ENCODE measurements at regions not wholly inside any gene's neighbourhood (a gene's known extent, or its start where the extent isn't known, plus 50 kb on each side); places are given as distances from the start of the nearest gene placed in this dataset.

- H3K9ac ChIP-seq (ENCODE audit: low read depth in 1 of 2, low read length in 2 of 2) = no peak overlapping the region
- no peak overlapping the region for H3K27ac ChIP-seq (ENCODE audit: low read depth in 2 of 2, low read length in 2 of 2)
- H3K4me3 ChIP-seq (ENCODE audit: low read length in 2 of 2) = no peak overlapping the region
- H3K27me3 ChIP-seq (ENCODE audit: control insufficient read depth in 2 of 2, insufficient read depth in 2 of 2, low read length in 2 of 2) = no peaks in the 10 kb centered on the region
- H3K36me3 ChIP-seq (ENCODE audit: control insufficient read depth in 2 of 2, insufficient read depth in 2 of 2, low read length in 2 of 2) = no peaks in the 10 kb centered on the region
- peaks cover 0 to 5% of the 10 kb centered on the region in 2 donors for H3K9me3 ChIP-seq (ENCODE audit: control insufficient read depth in 2 of 2, low read length in 2 of 2)
- H3K4me1 ChIP-seq (ENCODE audit: control insufficient read depth in 2 of 2, insufficient read depth in 2 of 2, low read length in 2 of 2) = no peaks in the 10 kb centered on the region
Observed at GRCh38 chr12:60468546-60468945, 872.7 kb downstream of the SLC16A7 start.

DNA sequence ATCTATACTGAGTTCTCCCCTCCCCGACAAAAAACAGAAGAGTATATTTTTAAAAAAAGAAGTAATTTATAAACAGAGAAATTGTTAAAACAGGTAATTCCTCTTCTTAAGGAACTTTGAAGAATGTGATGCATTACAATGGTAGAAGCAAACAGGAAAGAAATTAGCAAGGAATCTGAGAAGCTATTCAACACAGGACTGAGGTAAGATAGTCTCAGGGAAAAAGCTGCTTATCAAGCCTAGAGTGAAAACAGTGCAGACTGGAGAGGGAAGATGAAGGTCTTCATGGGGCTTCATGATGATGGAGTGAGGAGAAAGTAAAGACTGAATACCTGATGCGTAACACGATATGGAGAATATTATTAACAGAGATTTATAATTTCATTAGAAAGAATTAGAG lies 880.0 kb downstream of the SLC16A7 start:
- H3K27ac ChIP-seq (ENCODE audit: low read depth in 2 of 2, low read length in 2 of 2) = no peak overlapping the region
- no peak overlapping the region for H3K9ac ChIP-seq (ENCODE audit: low read depth in 1 of 2, low read length in 2 of 2)
- H3K36me3 ChIP-seq (ENCODE audit: control insufficient read depth in 2 of 2, insufficient read depth in 2 of 2, low read length in 2 of 2) = no peaks in the 10 kb centered on the region
- H3K4me1 ChIP-seq (ENCODE audit: control insufficient read depth in 2 of 2, insufficient read depth in 2 of 2, low read length in 2 of 2) = no peaks in the 10 kb centered on the region
- peaks cover 0 to 5% of the 10 kb centered on the region in 2 donors for H3K9me3 ChIP-seq (ENCODE audit: control insufficient read depth in 2 of 2, low read length in 2 of 2)
- no peaks in the 10 kb centered on the region for H3K27me3 ChIP-seq (ENCODE audit: control insufficient read depth in 2 of 2, insufficient read depth in 2 of 2, low read length in 2 of 2)
- H3K4me3 ChIP-seq (ENCODE audit: low read length in 2 of 2) = no peak overlapping the region

- Histone ChIP-seq H3K9me3 (ENCODE audit: control insufficient read depth in 2 of 2, low read length in 2 of 2) (no peaks in the 10 kb centered on the region), H3K4me1 (ENCODE audit: control insufficient read depth in 2 of 2, insufficient read depth in 2 of 2, low read length in 2 of 2) (no peaks in the 10 kb centered on the region), H3K9ac (ENCODE audit: low read depth in 1 of 2, low read length in 2 of 2) (no peak overlapping the region), H3K27ac (ENCODE audit: low read depth in 2 of 2, low read length in 2 of 2) (no peak overlapping the region), H3K4me3 (ENCODE audit: low read length in 2 of 2) (no peak overlapping the region), H3K27me3 (ENCODE audit: control insufficient read depth in 2 of 2, insufficient read depth in 2 of 2, low read length in 2 of 2) (no peaks in the 10 kb centered on the region), H3K36me3 (ENCODE audit: control insufficient read depth in 2 of 2, insufficient read depth in 2 of 2, low read length in 2 of 2) (no peaks in the 10 kb centered on the region)
Observed at GRCh38 chr12:60487284-60487683, 891.5 kb downstream of the SLC16A7 start.

- no peak overlapping the region for H3K4me3 ChIP-seq (ENCODE audit: low read length in 2 of 2)
Observed at GRCh38 chr12:60489071-60489470, 893.2 kb downstream of the SLC16A7 start.

DNA sequence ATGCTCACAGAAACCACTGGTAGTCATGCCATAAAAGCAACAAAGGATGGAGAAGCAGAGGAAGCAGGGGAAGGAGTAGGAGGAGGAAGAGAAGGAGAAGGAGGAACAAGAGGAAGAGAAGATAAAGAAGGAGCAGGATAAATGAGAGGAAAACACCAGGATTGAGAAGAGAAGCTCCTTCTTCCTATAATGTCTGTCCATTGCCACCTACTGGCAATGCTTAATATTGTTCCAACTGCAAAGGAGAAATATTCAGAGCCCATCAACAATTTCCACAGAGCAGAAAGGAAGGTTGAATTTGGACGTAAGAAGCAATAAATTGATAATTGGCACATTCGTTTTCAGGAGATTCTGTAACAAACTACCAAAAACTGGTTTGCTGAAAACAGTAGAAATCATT lies 898.4 kb downstream of the SLC16A7 start:
- Histone ChIP-seq H3K4me3 (ENCODE audit: low read length in 2 of 2) (no peak overlapping the region), H3K36me3 (ENCODE audit: control insufficient read depth in 2 of 2, insufficient read depth in 2 of 2, low read length in 2 of 2) (no peaks in the 10 kb centered on the region), H3K9ac (ENCODE audit: low read depth in 1 of 2, low read length in 2 of 2) (no peak overlapping the region), H3K4me1 (ENCODE audit: control insufficient read depth in 2 of 2, insufficient read depth in 2 of 2, low read length in 2 of 2) (no peaks in the 10 kb centered on the region), H3K27ac (ENCODE audit: low read depth in 2 of 2, low read length in 2 of 2) (no peak overlapping the region), H3K27me3 (ENCODE audit: control insufficient read depth in 2 of 2, insufficient read depth in 2 of 2, low read length in 2 of 2) (no peaks in the 10 kb centered on the region), H3K9me3 (ENCODE audit: control insufficient read depth in 2 of 2, low read length in 2 of 2) (no peaks in the 10 kb centered on the region)

More at GRCh38 chr12:60489071-60489470, 893.2 kb downstream of the SLC16A7 start:
- H3K36me3 ChIP-seq (ENCODE audit: control insufficient read depth in 2 of 2, insufficient read depth in 2 of 2, low read length in 2 of 2) = no peaks in the 10 kb centered on the region
- H3K9ac ChIP-seq (ENCODE audit: low read depth in 1 of 2, low read length in 2 of 2) = no peak overlapping the region
- H3K9me3 ChIP-seq (ENCODE audit: control insufficient read depth in 2 of 2, low read length in 2 of 2) = no peaks in the 10 kb centered on the region
- no peak overlapping the region for H3K27ac ChIP-seq (ENCODE audit: low read depth in 2 of 2, low read length in 2 of 2)
- no peaks in the 10 kb centered on the region for H3K27me3 ChIP-seq (ENCODE audit: control insufficient read depth in 2 of 2, insufficient read depth in 2 of 2, low read length in 2 of 2)
- no peaks in the 10 kb centered on the region for H3K4me1 ChIP-seq (ENCODE audit: control insufficient read depth in 2 of 2, insufficient read depth in 2 of 2, low read length in 2 of 2)

- Histone ChIP-seq H3K27ac (ENCODE audit: low read depth in 2 of 2, low read length in 2 of 2) (no peak overlapping the region), H3K4me3 (ENCODE audit: low read length in 2 of 2) (no peak overlapping the region), H3K9ac (ENCODE audit: low read depth in 1 of 2, low read length in 2 of 2) (no peak overlapping the region), H3K4me1 (ENCODE audit: control insufficient read depth in 2 of 2, insufficient read depth in 2 of 2, low read length in 2 of 2) (no peaks in the 10 kb centered on the region), H3K27me3 (ENCODE audit: control insufficient read depth in 2 of 2, insufficient read depth in 2 of 2, low read length in 2 of 2) (no peaks in the 10 kb centered on the region), H3K9me3 (ENCODE audit: control insufficient read depth in 2 of 2, low read length in 2 of 2) (no peaks in the 10 kb centered on the region), H3K36me3 (ENCODE audit: control insufficient read depth in 2 of 2, insufficient read depth in 2 of 2, low read length in 2 of 2) (no peaks in the 10 kb centered on the region)
Observed at GRCh38 chr12:60498656-60499055, 902.8 kb downstream of the SLC16A7 start.

DNA sequence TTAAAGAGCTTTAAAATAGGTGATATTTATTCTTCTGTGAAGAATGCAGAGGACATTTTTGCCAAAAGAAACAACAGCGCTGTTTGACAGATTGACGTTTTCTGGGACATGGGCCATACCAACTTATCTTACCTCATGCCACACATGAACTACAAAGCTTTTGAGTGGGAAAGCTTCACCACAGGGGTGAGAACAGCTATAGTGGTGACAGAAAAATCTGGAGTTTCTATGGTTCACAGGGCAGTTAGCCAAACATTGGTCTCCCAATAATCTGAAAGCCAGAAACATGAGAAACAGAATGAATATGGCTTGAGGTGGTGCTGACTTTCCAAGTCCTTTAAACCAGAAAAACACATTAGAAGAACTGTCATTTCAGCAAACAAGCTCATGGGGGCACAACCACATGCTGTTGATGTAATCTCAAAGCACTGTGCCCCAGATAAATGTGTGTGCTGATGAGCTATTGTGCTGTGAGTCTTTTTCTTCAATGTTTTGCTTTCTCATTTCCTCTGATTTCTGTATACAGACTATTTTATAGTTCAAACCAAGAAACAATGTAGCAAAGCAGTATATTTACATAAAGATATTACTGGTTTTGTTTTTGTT lies 905.4 kb downstream of the SLC16A7 start:
- Histone ChIP-seq H3K9me3 (ENCODE audit: control insufficient read depth in 2 of 2, low read length in 2 of 2) (no peaks in the 10 kb centered on the region), H3K9ac (ENCODE audit: low read depth in 1 of 2, low read length in 2 of 2) (no peak overlapping the region), H3K27ac (ENCODE audit: low read depth in 2 of 2, low read length in 2 of 2) (no peak overlapping the region), H3K27me3 (ENCODE audit: control insufficient read depth in 2 of 2, insufficient read depth in 2 of 2, low read length in 2 of 2) (no peaks in the 10 kb centered on the region), H3K4me1 (ENCODE audit: control insufficient read depth in 2 of 2, insufficient read depth in 2 of 2, low read length in 2 of 2) (no peaks in the 10 kb centered on the region), H3K36me3 (ENCODE audit: control insufficient read depth in 2 of 2, insufficient read depth in 2 of 2, low read length in 2 of 2) (no peaks in the 10 kb centered on the region), H3K4me3 (ENCODE audit: low read length in 2 of 2) (no peak overlapping the region)

- Histone ChIP-seq H3K4me1 (ENCODE audit: control insufficient read depth in 2 of 2, insufficient read depth in 2 of 2, low read length in 2 of 2) (no peaks in the 10 kb centered on the region), H3K27me3 (ENCODE audit: control insufficient read depth in 2 of 2, insufficient read depth in 2 of 2, low read length in 2 of 2) (no peaks in the 10 kb centered on the region), H3K36me3 (ENCODE audit: control insufficient read depth in 2 of 2, insufficient read depth in 2 of 2, low read length in 2 of 2) (no peaks in the 10 kb centered on the region), H3K4me3 (ENCODE audit: low read length in 2 of 2) (no peak overlapping the region), H3K9ac (ENCODE audit: low read depth in 1 of 2, low read length in 2 of 2) (no peak overlapping the region), H3K9me3 (ENCODE audit: control insufficient read depth in 2 of 2, low read length in 2 of 2) (peaks cover 0 to 2% of the 10 kb centered on the region in 2 donors), H3K27ac (ENCODE audit: low read depth in 2 of 2, low read length in 2 of 2) (no peak overlapping the region)
Observed at GRCh38 chr12:60522684-60523400, 927.0 kb downstream of the SLC16A7 start.

GRCh38 chr12:60529261-60529660 lies 933.4 kb downstream of the SLC16A7 start:
- Histone ChIP-seq H3K27ac (ENCODE audit: low read depth in 2 of 2, low read length in 2 of 2) (no peak overlapping the region), H3K9me3 (ENCODE audit: control insufficient read depth in 2 of 2, low read length in 2 of 2) (no peaks in the 10 kb centered on the region), H3K36me3 (ENCODE audit: control insufficient read depth in 2 of 2, insufficient read depth in 2 of 2, low read length in 2 of 2) (no peaks in the 10 kb centered on the region), H3K4me3 (ENCODE audit: low read length in 2 of 2) (no peak overlapping the region), H3K4me1 (ENCODE audit: control insufficient read depth in 2 of 2, insufficient read depth in 2 of 2, low read length in 2 of 2) (no peaks in the 10 kb centered on the region), H3K9ac (ENCODE audit: low read depth in 1 of 2, low read length in 2 of 2) (no peak overlapping the region), H3K27me3 (ENCODE audit: control insufficient read depth in 2 of 2, insufficient read depth in 2 of 2, low read length in 2 of 2) (no peaks in the 10 kb centered on the region)

DNA sequence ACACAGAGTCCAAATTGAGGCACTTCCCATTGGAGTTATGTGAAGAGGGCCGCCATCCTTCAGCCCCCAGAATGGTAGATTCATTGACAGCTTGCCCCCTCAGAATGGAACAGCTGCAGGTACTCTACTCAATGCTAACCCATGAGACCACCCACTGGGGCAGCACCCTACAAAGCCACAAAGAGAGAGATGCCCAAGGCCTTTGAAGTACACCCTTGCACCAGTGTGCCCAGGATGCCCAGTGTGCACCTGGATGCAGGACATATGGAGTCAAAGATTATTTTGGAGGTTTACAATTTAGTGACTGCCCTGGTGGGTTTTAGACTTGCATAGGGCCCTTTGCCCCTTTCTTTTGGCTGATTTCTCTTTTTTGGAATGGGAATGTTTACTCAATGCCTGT lies 933.9 kb downstream of the SLC16A7 start:
- Histone ChIP-seq H3K27me3 (ENCODE audit: control insufficient read depth in 2 of 2, insufficient read depth in 2 of 2, low read length in 2 of 2) (no peaks in the 10 kb centered on the region), H3K9ac (ENCODE audit: low read depth in 1 of 2, low read length in 2 of 2) (no peak overlapping the region), H3K36me3 (ENCODE audit: control insufficient read depth in 2 of 2, insufficient read depth in 2 of 2, low read length in 2 of 2) (no peaks in the 10 kb centered on the region), H3K4me3 (ENCODE audit: low read length in 2 of 2) (no peak overlapping the region), H3K27ac (ENCODE audit: low read depth in 2 of 2, low read length in 2 of 2) (no peak overlapping the region), H3K4me1 (ENCODE audit: control insufficient read depth in 2 of 2, insufficient read depth in 2 of 2, low read length in 2 of 2) (no peaks in the 10 kb centered on the region), H3K9me3 (ENCODE audit: control insufficient read depth in 2 of 2, low read length in 2 of 2) (no peaks in the 10 kb centered on the region)
